Stomach (tissue), 4 donors: ENCODE measurements at regions not wholly inside any gene's neighbourhood (a gene's known extent, or its start where the extent isn't known, plus 50 kb on each side); places are given as distances from the start of the nearest gene placed in this dataset.

ENCODE experiments used
- CTCF ChIP-seq, 7 experiments: fragments of 450-650 bp in 4 of 7; fragments of 200-600 bp in 3 of 7; sonication (generic) in 3 of 7; IDR thresholded peaks; one replicate each; pipeline ENCODE4 v1.5.1; 2016 to 2019; ENCODE audit warnings: antibody characterized with exemption in 7 of 7, control low read depth in 2 of 7, mild to moderate bottlenecking in 1 of 7
- POLR2A ChIP-seq, 4 donors: fragments of 450-650 bp; IDR thresholded peaks; one replicate each; pipeline ENCODE4 v1.6.1; 2016; ENCODE audit warnings: antibody characterized with exemption in 4 of 4, control low read depth in 2 of 4, mild to moderate bottlenecking in 1 of 4, moderate library complexity in 1 of 4
- POLR2AphosphoS5 ChIP-seq, 3 donors: sonication (generic); formaldehyde crosslinking; IDR thresholded peaks; one replicate each; pipeline ENCODE4 v1.6.1; 2016; ENCODE audit warnings: antibody characterized with exemption in 3 of 3

- TF ChIP-seq POLR2A (IDR thresholded peaks at IDR 0.05) (no peak), CTCF (IDR thresholded peaks at IDR 0.05) (no peak), POLR2AphosphoS5 (IDR thresholded peaks at IDR 0.05) (no peak)
Observed at GRCh38 chr13:31435536-31435935, 235.8 kb downstream of the B3GLCT start.
